Mammary epithelial cell (primary cell): ENCODE measurements at regions not wholly inside any gene's neighbourhood (a gene's known extent, or its start where the extent isn't known, plus 50 kb on each side); places are given as distances from the start of the nearest gene placed in this dataset.

Experiments used
- CTCF ChIP-seq, 2 donors: IDR thresholded peaks in 1 of 2; conservative IDR thresholded peaks in 1 of 2; 2 replicates each; pipeline ENCODE4 v1.5.1; 2011 to 2012; ENCODE audit warnings: inconsistent platforms in 2 of 2, low read length in 2 of 2, mild to moderate bottlenecking in 2 of 2, control low read depth in 1 of 2, low read depth in 1 of 2; ENCODE audit not compliant: insufficient read depth in 1 of 2; ENCODE audit errors: extremely low read depth in 1 of 2
- EZH2 ChIP-seq: IDR thresholded peaks from 2 replicates; pipeline ENCODE4 v1.6.1; 2012; ENCODE audit warnings: low read length, inconsistent platforms, borderline replicate concordance

GRCh38 chr7:116159711-116160110 lies 50.6 kb upstream of the TES start:
- TF ChIP-seq CTCF (conservative IDR thresholded peaks at IDR 0.05 in 1 of 2, IDR thresholded peaks at IDR 0.05 in 1 of 2; ENCODE audit: extremely low read depth in 1 of 2, insufficient read depth in 1 of 2, low read depth in 1 of 2, low read length in 2 of 2) = no peak
- TF ChIP-seq EZH2 = no peak
